ENCODE measurements at regions not wholly inside any gene's neighbourhood (a gene's known extent, or its start where the extent isn't known, plus 50 kb on each side); places are given as distances from the start of the nearest gene placed in this dataset.

DNA sequence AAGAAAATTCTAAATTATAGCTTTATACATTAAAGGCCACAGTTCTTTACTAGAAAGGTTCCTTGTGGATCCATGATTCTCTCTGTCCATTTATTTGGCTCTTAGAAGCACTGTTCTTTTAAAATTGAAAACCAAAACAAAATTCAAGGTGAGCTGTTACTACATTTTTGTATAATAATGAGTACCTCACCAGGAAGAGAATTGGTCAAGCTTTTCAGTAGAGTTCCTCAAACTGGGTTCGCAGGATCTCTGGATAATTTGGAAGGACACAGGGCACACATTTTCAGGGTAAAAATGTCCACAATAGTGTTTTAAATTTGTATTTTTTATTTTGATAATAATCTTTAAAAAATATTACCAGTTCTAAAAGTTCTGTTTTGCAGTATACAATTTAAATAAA is 93.0 kb downstream of the PPP1R3A start:
- DNase-seq, result no peak

DNA sequence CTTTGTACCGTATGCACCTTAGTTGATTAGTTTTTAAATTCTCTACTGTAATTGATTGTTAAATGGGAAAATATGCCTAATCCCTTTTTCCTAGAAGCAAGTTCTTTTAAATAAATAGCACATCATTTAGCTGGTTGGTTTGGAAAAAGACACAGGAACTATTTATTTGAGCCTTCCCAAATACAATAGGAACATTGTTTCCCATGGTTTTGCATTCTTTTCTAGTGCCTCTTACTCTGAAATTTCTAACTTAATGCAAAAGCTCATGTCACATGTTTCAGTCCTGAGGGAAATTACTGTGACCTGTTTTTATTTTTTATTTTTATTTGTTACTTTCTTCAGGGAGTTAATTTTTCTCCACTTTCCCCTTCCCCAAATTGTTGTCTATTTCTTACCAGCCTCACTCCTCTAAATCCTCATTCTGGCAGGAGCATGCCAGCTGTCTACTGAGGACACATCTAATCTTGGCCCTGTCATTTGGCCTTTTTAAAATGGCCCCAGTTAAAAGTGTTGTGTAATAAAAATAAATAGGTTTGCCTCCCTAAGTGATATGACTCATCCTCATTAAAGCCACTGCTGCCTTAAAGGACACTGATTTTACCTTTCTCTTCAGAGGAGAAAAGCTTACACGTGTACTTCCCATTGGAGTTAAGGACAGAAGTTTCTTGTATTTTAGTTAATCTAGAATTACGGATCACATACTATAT is 94.5 kb downstream of the PPP1R3A start:
- DNase-seq, result no peak

DNA sequence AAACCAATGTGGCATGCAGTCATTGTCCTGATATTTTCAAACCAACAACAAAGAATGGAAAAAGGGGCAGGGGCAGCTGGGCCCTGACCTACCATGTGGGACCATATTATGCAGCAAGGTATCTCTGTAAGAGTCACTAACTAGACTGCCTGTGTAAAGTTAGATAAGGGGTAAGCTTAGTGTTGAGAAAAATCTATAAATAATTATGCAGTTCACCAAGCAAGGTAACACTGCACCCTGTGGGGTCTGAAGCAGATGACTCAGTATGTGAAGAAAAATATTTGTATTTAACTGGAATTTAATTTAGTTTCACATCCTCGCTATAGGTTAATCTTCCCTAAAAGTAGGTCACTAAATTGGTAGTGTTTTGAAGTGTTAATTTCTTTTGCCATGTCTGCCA is 99.3 kb downstream of the PPP1R3A start:
- no peak for DNase-seq

DNA sequence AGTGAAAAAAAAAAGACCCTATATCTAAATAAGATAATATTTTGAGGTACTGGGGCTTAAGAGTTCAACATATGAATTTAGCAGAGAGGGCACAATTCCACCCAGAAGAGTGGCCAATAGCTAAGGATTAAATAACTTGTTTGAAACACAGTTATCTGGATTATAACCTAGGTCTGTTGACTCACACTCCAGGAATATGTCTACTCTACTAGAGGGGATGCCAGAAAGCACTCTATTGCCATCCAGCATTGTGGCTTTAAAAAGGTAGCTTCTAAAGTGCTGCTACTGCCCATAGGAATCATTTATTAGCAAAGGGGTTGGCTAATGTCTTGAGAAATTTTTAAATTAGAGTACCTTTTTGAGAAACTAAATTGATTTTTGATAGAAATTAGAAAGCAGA is 102.2 kb downstream of the PPP1R3A start:
- DNase-seq, result no peak

DNA sequence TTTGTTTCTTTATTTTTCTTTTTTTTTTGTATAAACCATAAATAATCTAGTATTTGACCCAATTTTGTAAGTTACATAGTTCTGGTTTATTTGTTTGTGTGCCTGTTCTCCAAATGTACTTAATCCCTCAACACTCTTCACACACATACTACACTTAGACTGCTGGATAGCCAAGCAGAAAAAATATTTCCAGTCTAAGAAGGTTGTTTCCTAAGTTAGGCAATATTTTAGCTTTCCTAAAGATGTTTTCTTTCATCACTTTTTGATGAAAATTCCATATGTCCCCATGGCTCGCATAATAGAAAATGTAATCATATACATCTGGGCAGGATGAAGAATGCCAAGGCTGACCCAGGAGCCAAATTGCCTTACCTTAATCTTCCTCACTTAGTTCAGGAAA is 105.3 kb downstream of the PPP1R3A start:
- no peak for DNase-seq

DNA sequence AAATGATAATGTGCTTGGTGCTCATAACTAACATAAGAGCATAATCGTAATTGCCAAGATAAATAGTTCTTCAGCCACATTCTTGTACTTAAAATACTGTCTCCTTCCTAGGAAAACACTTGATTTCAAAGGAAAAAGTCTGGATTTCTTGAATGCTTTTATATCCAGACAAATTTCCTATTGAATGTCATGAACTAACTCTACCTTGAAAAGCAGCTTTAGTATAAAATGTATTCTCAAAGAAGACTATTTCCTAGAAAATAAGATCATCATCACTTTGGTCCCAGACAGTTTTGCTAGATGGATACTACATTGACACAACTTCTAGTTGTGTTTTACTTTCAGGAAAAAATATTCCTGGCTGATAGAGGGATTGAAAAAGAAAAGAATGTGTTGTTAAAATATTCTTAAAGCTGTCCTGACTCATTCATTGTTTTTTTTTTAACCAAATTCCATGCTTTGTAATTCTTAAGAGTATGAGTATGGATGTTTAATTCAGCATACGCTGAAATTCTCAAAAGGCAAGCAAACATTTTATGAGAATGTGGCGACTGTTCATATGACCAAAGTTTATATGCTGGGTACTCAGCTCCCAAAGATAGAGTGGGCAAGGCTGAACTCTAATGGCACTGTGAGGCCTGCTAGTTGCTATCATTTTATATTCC is 106.1 kb downstream of the PPP1R3A start:
- DNase-seq, result no peak

DNA sequence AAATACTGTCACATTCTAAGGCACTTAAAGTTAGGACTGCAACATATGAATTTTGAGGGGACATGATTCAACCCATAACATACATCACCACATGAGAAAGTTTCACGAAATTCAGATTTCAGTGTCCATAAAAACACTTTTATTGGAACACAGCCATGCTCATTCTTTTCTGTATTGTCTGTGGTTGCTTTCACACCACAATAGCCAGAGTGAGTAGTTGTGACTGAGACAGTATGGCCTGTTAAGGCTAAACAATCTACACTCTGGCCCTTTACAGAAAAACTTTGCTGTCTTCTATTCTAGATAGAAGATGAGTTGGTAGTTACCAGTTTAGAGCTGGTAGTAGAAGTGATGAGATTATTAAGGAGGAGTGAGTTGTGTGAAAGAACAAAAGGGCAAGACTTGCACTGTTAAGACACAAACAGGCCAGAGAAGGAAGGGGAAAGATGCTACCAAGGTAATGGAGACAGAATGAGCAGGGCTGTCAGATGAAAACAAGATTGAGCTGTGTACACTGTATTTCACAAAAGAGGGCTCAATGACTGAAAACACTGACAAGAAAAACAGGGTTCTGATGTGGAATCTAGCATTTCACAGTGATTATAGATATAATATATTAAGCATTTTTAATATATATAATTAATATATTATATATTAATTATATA is 108.6 kb downstream of the PPP1R3A start:
- DNase-seq, result no peak

DNA sequence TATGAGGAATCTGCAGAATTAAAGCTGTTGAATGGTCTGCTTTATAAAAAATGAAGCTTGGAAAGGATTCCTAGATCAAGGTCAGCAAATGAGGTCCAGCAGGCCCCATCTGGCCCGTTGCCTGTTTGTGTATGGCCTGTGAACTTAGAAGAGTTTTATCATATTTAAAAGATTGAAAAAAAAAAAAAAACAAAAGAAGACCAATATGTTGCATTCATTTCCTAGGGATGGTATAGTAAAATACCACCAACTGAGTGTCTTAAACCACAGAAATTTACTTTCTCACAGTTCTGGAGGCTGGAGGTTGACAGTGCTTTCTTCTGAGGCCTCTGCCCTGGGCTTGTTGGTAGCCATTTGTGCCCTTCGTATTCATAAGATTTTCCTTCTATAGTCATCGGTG is 109.2 kb downstream of the PPP1R3A start:
- no peak for DNase-seq

DNA sequence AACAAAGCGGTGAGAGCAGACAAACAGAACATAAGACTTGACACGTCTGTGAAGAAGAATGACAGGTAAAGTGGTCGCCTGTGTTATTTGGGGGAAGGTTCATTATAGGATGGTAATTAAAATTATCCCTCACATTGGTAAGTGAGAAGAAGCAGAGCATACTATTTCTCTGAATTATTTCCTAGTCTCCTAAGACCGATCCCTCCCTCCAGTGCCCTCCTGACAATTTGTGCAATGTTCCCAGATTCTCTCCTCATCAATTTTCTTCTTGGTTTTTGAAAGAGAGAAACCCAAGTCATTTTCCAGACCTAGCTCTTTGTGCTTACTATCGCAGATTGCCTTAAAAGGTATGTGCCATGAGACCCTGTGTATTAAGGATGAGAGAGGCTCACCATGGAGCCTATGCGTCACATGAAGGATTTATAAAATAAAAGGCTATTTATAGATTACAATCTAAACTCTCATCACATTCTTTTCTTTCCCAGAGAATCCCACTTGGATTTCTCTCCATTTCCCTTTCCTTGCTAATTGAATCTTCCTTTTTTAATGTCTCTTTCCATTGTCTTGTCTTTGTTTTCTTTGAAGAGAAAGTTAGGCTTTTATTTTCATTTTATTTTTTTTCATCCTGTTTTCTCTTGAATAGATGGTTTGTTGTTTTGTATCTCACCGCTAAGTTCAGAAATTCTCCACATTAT is 112.0 kb downstream of the PPP1R3A start:
- no peak for DNase-seq

DNA sequence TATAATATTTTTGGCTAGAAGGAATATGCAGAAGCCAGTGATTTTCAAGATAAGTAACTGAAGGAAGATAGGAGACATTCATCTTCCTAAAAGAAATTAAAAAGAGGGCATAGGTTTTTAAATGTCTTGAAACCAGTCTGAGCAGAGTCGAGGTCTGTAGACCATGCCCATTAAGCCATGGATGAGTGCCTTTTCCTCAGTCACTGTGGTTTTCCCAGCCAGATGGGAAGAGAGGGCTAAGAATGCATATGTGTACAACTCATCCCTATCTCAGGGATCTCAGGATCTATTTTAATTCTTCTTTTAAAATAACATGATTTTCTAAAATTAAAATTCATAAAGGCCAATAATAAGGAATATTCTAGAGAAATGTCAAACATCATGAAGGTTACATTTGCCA is 112.8 kb downstream of the PPP1R3A start:
- DNase-seq, result no peak

DNA sequence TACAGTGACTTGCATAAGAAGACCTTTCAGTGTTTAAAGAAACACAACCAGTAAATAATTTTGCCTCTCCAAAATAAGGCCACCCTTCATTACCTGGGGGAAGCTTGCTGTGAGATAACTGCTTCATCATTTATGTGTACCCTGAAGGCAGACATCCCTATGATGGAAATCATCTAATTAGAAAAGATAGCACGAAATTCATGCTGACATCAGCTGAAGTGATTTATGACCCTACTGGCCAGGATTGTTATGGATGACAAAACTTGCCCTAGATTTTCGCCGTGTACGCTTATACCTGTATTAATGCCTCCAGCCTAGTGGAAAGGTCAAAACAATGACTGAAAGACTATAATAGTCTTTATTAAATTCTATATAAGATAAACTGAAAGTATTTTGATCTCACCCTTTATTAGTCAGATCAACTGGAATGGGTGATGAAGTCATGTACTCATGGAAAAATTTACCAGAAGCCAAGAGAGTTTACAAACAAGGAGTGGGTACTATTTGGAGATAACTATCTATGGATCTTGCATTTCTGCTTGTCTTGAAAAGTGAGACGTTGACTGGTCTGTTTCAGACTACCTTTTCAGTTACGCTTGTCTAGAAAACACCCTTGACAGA is 114.2 kb downstream of the PPP1R3A start:
- no peak for DNase-seq

DNA sequence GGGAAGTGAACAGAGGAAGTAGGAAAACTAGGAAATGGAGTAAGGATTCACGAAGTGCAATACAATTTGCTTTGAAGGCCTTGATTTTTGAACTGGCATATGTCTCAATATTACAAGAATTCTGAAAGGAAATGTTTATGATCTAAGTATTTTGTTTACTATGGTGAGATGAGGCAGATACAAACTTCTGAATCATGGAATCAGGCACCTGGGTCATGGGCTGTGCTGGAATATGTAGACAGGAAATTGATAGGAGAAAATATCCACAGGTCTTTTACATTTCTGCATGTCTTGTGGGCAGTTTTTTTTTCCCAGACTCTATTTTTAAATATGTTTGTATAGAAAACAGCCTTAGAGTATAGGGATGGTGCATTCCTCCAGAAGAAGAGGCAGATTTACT is 117.1 kb downstream of the PPP1R3A start:
- DNase-seq, result no peak

DNA sequence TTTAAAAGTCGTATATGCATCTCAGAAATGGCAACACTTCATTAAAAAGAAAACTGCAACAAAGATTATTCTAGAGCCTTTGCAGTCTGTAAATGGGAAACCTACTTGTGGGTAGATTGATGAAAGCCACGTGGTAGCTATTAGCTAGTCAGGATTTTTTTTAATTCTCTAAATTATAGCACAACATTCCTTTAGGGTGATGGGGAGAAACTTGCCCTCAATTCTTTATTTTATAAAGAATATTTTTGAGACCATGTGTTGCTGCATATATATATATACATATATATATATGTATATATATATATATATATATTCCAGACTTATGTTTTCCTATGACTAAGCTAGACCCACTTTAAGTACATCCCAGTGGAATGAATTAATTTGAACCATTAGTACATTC is 118.0 kb downstream of the PPP1R3A start:
- no peak for DNase-seq

DNA sequence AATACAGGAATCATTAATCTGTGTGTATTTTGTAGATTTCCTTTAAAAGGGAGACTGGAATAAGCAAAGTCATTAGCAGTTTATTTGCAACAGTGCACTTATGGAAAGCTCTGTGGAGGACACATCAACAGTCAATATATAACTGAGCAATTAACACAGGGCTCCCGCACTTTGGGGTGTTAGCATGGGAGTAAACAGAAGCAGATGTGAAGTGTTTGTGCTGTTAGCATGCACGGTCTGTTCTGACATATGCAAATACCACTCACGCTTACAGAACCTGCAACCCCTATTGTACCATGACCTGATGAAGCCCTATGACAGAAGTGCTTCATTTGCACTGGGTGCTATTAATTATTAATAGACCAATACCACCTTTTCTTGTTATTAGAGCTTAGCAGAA is 118.9 kb downstream of the PPP1R3A start:
- no peak for DNase-seq

DNA sequence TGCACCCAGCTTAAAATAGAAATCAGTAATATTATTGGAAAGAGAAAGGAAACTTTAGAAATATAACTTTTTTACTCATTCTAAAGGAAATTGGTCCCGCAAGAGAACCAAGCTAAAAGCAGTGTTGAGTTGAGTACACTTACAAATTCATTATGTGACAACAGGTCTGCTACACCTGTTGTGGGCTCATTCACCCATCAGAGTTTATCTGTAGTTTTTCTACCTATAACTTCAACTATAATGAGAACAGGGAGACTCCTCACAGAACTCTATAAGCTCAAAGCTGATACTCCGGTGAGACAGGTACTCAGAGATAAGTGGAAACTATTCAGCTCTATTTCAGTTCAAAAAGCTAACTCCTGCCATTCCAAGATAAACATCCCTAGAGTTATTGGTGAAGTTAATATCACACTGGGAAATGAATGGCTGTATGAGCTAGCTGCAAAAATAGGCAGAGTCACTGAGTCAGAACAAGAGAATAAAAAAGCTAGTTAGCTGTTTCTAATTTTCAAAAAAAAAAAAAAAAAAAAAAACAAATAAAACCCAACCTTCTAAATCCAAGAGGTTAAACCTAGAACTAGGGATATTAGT is 121.3 kb downstream of the PPP1R3A start:
- DNase-seq, result no peak

DNA sequence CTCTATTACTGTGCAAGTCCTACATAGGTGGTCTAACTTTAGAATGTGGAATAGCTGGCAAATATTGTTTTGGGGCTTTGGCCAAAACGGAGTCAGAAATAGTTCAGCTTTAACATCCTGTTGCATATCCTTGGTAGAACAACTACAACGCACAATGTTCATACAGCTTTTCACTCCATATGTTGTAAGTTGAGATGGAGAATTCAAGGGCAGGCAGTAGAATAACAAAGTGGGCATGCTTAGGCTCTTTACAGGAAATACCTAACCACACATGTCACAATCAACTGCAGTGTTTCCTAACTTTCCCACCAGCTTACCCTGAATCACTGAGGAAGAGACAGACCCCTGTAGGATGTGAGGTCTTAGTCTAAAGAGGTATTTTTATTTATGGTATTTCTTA is 122.3 kb downstream of the PPP1R3A start:
- peak; percentile 7 for DNase-seq

DNA sequence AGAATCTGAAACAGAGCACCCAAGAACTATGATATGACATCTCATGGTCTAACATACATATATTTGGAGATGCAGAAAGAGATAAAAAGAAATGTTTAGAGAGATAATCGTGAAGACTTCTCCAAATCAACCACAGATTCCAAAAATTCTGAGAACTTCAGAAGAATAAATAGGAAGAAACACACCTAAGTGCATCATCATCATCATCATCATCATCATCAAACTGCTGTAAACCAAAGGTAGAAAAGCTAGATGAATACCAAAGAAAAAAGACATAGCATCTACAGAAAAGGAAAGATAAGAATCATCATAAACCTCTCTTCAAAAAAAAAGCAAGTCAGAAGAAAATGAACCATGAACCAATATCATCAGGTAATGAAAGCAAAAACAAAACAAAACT is 124.2 kb downstream of the PPP1R3A start:
- DNase-seq, result no peak

DNA sequence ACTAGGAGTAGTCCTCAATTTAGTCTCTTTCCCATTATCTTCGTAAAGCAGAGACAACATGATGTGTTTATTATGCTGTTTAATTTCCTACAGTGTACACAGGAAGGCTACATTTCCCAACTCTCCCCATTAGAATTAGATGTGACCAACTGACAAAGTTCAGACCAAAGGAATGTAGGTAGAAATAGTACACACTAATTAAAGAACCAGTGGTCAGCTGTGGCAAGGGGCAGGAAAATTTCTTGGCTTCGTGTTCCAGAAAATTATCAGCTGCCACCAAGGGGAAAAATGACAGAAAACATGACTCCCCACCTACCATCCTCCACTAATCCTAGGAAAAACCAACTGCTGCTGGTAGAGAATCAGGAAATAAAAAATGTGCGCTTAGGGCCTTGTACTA is 125.6 kb downstream of the PPP1R3A start:
- DNase-seq, result no peak

DNA sequence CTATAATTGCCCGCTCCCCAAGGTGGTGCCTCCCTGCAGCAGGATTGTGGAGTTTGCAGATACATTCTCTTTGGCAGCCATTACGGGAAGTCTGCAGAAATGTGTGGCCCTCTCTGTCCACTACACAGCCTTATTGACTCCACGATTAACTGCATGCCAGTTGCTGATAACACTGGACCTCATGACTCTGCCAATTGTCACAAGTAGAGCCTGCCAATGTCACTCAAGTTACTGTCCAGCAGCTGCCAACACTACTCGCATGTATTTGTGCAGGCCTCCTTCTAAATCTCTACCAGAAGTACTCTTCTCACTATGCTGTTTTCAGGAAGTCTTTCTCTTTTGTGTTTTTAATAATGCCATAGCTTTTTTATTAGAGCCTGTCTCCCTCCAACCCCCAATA is 128.8 kb downstream of the PPP1R3A start:
- DNase-seq, result no peak

DNA sequence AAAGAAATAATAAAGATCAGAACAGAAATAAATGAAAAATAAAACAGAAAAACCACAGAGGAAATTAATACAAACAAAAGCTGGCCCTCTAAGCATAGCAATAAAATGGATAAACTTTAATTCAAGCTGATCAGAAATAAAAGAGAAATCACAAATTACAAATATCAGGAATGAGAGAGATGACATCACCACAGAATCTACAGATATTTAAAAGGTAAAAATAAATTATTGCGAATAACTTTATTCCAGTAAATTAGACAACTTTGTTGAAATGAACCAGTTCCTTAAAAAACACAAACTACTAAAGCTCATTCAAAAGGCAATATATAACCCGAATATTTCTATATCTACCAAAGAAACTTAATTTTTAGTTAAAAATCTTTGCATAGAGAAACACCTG is 131.7 kb downstream of the PPP1R3A start:
- DNase-seq, result no peak

DNA sequence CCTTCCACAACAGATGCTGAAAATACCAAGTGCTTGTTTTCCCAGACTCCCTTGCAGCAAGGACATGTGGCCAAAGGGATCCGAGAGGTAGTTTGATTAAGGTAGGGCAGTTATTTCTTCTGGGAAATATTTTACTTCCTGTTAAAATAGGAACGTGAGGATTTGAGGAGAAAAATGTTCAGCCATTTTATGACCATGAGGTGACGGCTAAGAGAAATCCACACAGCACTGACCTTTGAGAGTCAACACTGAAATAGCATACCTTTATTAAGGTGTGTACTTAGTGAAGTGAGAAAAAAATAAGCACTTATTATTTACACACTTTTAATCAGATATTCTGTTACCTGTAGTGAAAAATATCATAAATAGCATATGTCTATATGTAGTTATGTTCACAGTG is 133.9 kb downstream of the PPP1R3A start:
- DNase-seq, result no peak

DNA sequence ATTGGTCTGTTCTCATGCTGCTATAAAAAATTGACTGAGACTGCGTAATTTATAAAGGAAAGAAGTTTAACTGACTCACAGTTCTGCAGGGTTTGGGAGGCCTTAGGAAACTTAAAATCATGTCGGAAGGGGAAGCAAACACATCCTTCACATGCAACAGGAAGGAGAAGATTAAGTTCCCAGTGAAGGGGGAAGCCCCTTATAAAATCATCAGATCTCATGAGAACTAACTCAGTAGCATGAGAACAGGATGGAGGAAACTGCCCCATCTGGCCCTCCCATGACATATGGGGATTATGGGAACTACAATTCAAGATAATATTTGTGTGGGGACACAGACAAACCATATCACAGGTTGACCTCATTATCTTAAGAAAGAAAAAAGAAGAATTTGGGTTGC is 134.5 kb downstream of the PPP1R3A start:
- peak; percentile 78 for DNase-seq

DNA sequence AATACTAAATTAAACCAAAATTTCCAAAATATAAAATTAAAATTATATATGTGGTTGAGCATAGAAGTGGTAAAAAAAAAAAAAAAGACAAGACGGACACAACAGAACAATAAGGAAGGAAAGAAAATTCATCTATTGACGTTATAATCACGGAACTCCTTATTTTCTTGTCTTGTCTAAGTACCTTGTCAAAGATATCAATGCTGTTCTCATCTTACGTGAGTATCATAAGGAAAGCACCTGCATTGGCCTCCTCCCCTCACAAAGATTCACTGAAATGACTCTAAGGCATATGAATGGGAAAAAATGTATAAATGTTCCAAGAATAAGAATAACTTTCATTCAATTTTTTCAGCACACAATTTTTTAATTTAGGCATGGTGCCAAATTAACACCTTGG is 135.4 kb downstream of the PPP1R3A start:
- no peak for DNase-seq

All from inflammatory macrophage treated with lipopolysaccharide for 4 hours (primary cell).